ENCODE measurements at regions not wholly inside any gene's neighbourhood (a gene's known extent, or its start where the extent isn't known, plus 50 kb on each side); places are given as distances from the start of the nearest gene placed in this dataset.

GRCh38 chr4:8705161-8706145 is 112.9 kb downstream of the CPZ start:
- TF ChIP-seq CTCF (IDR thresholded peaks at IDR 0.05) = no peak
- TF ChIP-seq POLR2AphosphoS5 (IDR thresholded peaks at IDR 0.05) = no peak

Data from stomach (tissue), 4 donors.